Retina (tissue), 1 donor: ENCODE measurements at regions not wholly inside any gene's neighbourhood (a gene's known extent, or its start where the extent isn't known, plus 50 kb on each side); places are given as distances from the start of the nearest gene placed in this dataset.
"Not testable (repeated sequence)": the region's sequence is repeated elsewhere in the genome, so short reads cannot be mapped to it uniquely, and the experiment has no call there.

Source experiments
- DNase-seq: peaks from one replicate; pipeline ENCODE4 v3.0.0-alpha.2; 2016

DNA sequence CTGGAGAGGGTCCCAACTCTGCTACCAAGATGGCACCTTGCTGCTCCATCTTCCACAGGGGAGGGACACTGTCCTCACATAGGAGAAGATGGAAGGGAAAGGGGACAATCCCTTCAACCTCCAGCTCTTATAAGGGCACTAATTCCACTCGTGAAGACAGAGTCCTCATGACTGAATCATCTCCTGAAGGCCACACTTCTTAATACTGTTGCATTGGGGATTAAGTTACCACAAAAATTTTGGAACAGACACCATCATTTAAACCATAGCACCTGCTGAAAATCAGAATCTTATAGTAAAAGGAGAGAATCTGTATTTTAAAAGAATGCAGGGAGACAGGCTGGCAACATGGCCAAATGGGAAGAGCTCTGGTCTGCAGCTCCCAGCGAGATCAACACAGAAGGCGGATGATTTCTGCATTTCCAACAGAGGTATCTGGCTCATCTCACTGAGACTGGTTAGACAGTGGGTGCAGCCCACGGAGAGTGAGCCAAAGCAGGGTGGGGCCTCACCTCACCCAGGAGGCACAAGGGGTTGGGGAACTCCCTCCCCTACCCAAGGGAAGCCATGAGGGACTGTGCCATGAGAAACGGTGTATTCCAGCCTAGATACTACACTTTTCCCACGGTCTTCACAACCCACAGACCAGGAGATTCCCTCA, 69.4 kb upstream of the LIPC start:
- DNase-seq: no peak

DNA sequence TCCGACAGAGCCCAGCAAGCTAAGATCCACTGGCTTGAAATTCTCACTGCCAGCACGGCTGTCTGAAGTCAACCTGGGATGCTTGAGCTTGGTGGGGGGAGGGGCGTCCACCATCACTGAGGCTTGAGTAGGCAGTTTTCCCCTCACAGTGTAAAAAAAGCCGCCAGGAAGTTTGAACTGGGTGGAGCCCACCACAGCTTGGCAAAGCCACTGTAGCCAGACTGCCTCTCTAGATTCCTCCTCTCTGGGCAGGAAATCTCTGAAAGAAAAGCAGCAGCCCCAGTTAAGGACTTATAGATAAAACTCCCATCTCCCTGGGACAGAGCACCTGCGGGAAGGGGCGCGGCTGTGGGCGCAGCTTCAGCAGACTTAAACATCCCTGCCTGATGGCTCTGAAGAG, 68.7 kb upstream of the LIPC start:
- DNase-seq: not testable (repeated sequence)

DNA sequence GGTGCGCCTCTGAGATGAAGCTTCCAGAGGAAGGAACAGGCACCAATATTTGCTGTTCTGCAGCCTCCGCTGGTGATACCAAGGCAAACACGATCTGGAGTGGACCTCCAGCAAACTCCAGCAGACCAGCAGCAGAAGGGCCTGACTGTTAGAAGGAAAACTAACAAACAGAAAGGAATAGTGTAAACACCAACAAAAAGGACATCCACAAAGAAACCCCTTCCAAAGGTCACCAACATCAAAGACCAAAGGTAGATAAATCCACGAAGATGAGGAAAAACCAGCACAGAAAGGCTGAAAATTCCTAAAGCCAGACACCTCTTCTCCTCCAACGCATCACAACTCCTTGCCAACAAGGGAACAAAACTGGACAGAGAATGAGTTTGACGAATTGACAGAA, 68.1 kb upstream of the LIPC start:
- DNase-seq: not testable (repeated sequence)

DNA sequence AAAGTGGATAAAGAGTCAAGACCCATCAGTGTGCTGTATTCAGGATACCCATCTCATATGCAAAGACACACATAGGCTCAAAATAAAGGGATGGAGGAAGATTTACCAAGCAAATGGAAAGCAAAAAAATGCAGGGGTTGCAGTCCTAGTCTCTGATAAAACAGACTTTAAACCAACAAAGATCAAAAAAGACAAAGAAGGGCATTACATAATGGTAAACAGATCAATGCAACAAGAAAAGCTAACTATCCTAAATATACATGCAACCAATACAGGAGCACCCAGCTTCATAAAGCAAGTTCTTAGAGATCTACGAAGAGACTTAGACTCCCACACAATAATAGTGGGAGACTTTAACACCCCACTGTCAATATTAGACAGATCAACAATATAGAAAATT, 66.7 kb upstream of the LIPC start:
- DNase-seq: not testable (repeated sequence)

DNA sequence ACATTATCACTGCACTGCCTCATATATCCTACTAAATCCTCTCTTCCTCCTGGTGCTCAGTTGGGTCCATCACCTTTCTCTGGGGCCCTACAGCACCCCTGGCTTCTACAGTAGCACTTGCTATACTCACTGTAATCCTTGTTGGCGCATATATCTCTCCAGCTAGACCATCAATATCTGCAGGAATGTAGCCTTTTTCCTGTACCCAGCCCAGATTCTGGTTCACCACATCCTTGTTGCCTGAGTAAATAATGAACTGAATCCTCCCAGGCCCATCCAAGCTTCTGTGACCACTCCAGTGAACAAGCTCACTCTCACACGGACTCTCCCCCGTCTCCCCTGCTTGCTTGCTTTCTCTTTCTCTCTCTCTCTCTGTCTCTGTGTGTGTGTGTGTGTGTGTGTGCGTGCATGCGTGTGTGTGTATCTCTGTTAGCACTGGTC, 62.5 kb upstream of the LIPC start:
- DNase-seq: no peak

DNA sequence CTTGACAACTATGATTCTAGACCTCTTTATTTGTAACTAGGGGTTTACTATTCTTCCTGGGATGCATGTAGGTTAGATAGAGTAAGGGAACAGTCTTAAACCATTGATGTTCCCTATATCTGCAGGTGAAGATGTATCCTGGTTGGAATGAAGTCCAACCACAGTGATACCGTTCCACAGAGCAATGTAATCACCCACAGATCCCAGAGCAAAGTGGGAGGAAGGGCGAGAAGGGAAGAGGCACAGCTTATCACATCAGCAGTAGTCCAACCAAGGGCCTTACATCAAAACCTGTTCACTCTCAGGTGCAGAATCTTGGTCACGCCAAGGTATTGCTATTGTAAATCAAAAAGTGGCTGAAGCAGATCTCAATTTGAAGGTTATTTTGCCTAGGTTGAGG, 61.8 kb upstream of the LIPC start:
- no peak for DNase-seq

DNA sequence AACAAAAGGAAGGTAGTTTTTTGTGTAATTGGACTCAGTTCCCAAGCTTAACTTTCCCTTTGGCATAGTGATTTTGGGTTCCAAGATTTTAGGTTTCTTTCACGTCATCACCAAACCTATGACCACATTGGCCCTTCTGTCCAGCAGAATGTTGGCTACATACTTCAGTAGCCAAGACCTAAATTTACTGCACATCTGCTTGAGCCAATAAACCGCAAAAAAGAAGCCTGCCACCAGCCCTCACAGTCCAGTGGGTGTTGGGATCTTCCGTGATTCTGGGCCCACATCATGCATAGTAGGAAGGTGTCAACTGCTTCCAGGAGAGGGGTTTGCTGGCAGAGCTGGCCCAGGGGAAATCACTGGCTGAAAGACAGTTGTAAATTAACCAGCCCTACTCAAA, 57.6 kb upstream of the LIPC start:
- DNase-seq: no peak

DNA sequence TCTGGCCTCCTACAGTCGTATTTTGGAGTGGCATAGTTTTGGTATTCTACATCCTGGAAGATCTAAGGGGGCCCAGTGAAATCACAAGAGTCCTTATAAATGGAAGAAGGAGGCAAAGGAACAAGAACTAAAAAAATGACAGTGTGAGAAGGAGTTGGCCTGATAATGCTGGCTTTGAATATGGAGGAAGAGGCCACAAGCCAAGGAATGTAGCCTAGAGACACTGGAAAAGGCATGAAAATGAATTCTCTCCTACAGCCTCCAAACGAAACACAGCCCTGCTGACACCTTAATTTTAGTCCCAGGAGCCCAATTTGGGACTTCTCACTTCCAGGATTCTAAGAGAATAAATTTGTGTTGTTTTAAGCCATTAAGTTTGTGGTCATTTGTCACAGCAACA, 54.6 kb upstream of the LIPC start:
- DNase-seq: no peak

DNA sequence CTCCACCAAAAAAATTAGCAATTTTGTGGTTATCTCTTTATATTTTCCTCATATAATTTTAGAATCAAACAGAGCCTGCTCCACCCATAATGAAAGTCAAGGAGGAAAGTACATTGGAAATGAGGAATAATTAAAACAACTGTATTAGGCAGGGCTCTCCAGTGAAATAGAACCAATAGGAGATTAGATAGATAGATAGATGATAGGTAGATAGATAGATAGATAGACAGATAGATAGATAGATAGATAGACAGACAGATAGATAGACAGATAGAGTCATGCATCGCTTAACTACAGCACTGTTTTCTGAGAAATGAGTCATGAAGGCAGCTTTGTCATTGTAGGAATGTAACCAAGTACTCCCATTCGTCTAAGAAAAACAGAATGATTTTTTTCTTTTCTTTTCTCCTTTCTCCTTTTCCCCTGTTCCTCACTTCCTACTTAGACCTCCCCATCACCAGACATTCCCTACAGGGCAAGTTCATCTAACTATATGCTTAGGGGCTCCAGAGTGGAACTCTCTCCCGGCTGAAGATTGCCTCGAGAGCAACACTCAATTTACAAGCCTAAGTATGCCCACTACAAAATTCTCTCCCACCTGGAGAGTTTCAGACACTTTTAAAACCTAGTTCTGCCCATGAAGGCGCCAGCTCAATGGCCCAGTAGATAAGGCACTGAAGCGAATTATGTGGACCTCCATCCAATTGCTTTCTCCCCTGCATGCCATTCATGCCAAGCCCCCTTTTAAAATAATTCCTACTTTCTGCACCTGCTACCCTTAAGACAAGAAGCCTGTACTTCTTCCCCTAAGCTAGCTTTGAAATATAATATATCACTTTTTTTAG, 53.3 kb upstream of the LIPC start:
- no peak for DNase-seq

DNA sequence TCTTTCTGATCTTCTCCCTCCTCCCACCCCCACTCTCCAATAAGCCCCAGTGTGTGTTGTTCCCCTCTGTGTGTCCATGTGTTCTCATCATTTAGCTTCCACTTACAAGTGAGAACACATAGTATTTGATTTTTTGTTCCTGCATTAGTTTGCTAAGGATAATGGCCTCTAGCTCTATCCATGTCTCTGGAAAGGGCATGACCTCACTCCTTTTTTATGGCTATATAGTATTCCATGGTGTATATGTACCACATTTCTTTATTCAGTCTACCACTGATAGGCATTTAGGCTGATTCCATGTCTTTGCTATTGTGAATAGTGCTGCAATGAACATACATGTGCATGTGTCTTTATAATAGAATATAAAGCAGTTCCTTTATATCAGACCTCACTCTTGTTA, 52.3 kb upstream of the LIPC start:
- not testable (repeated sequence) for DNase-seq

DNA sequence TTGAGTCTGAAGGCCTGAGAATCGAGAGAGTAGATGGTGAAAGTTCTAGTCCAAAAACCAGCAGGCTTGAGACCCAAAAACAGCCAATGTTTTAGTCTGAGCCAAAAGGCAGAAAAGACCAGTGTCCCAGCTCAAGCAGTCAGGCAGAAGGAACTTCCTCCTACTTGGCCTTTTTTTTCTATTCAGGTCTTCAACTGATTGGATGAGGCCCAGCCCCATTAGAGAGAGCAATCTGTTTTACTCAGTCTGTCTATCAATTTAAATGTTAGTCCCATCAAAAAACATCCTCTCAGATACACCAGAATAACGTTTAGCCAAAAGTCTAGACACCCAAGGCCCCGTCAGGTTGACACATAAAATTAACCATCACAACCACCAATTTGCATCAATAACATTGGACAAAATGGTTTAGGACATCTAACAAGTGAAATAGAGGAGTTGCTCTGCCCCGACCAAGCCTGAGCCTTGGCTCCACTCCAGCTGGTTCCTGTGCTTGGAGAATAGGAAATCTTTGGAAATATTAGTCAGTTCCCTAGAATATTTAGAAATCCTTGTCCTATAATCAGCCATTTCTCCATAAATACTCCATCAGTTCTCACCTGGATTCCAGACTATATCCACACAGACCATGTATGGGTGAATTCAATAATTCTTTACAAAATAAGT, 51.4 kb upstream of the LIPC start:
- DNase-seq: no peak

DNA sequence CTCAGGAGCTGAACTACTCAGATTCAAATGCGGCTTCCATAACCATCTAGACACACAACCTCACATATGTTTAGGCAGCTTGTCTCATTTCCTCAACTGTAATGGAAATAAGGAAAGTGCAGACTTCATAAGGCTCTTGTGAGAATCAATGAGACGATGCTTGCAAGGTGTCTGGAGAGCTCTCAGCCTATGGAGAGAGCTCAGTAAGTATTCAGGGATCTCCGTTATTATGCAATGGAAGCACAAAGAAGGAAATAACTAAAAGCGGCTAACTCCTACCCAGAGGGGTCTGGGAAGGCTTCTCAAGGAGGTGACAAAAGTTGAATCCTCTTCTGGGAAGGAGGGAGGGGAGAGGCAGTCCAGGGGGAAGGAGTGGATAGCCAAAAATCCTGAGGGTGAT, 50.1 kb upstream of the LIPC start:
- DNase-seq: no peak
